ENCODE measurements at regions not wholly inside any gene's neighbourhood (a gene's known extent, or its start where the extent isn't known, plus 50 kb on each side); places are given as distances from the start of the nearest gene placed in this dataset.

GRCh38 chr10:121211446-121211845 lies 360.3 kb downstream of the WDR11 start (continued):
- TF ChIP-seq CTCF (IDR thresholded peaks at IDR 0.05 in 2 of 3, conservative IDR thresholded peaks at IDR 0.05 in 1 of 3; ENCODE audit: control insufficient read depth in 2 of 3, extremely low read depth in 1 of 3, insufficient read depth in 1 of 3, low read depth in 3 of 3, low read length in 3 of 3), result no peak

GRCh38 chr10:121213437-121213836 lies 362.3 kb downstream of the WDR11 start:
- POLR2A ChIA-PET, result no interaction called here
- no peaks in the 10 kb centered on the region for H3K4me1 ChIP-seq (ENCODE audit: control insufficient read depth, insufficient read depth, low read length)

More at GRCh38 chr10:121213437-121213836, 362.3 kb downstream of the WDR11 start:
- no peak for ATAC-seq
- H3K27me3 ChIP-seq (replicated peaks in 1 of 2; ENCODE audit: control insufficient read depth in 2 of 2, insufficient read depth in 2 of 2, low read length in 1 of 2), result no peaks in the 10 kb centered on the region; a peak in 1 of 4 replicates
- in situ Hi-C loops (cut with MboI), result no loop called here
- H3K27ac ChIP-seq (ENCODE audit: control insufficient read depth, insufficient read depth), result no peak overlapping the region
- WGBS (ENCODE audit: insufficient coverage, insufficient replicate concordance, low lambda C conversion rate, missing lambda C conversion rate), result 1% methylated on average over 4 of the region's 4 CpGs
- intact Hi-C loops (cut with micrococcal nuclease; ENCODE audit: unreplicated experiment), result no loop called here
- ChIA-PET SMC1A (ENCODE audit: uncharacterized antibody, unreplicated experiment) (no interaction called here), RAD21 (ENCODE audit: unreplicated experiment) (no interaction called here), CTCF (interaction anchor here (1.3 kb wide), 1 partner anchor 265 kb away, joined by 3 read pairs; no protein-coding TSS in a partner anchor)
- no peaks in the 10 kb centered on the region for H3K79me2 ChIP-seq (ENCODE audit: control insufficient read depth, insufficient read depth, low read length)
- no peak for FAIRE-seq
- no peaks in the 10 kb centered on the region for H4K20me1 ChIP-seq (ENCODE audit: control insufficient read depth, insufficient read depth)
- H3K9me3 ChIP-seq (replicated peaks; ENCODE audit: control insufficient read depth, insufficient read depth, low read length), result no peaks in the 10 kb centered on the region
- no peak overlapping the region for H3K4me2 ChIP-seq (ENCODE audit: control insufficient read depth, insufficient read depth)
- H3K9ac ChIP-seq (ENCODE audit: control insufficient read depth, insufficient read depth, low read length), result no peak overlapping the region
- BruUV-seq (replicated peaks), result no TSS peak
- no peak overlapping the region for H2AFZ ChIP-seq (ENCODE audit: control insufficient read depth, low read depth, low read length)
- H3K4me3 ChIP-seq, result no peak overlapping the region
- TF ChIP-seq IRF3 (IDR thresholded peaks at IDR 0.05), result no peak
- TF ChIP-seq ZBTB11 (CRISPR knock-in tag; IDR thresholded peaks at IDR 0.05), result no peak
- TF ChIP-seq NKRF (conservative IDR thresholded peaks at IDR 0.05), result no peak
- TF ChIP-seq CHD2 (IDR thresholded peaks at IDR 0.05; ENCODE audit: borderline replicate concordance, low read depth, low read length), result no peak
- TF ChIP-seq ZNF622 (IDR thresholded peaks at IDR 0.05), result no peak
- TF ChIP-seq ETV6 (conservative IDR thresholded peaks at IDR 0.05 in 1 of 2, IDR thresholded peaks at IDR 0.05 in 1 of 2; ENCODE audit: borderline replicate concordance in 1 of 2, low read depth in 1 of 2), result no peak
- no peaks in the 10 kb centered on the region for H3K36me3 ChIP-seq (ENCODE audit: control insufficient read depth in 2 of 2, insufficient read depth in 2 of 2, low read length in 1 of 2)
- no peak for DNase-seq (ENCODE audit: low read depth, low spot score)

All from GM12878 (cell line).